NCI-H2081 (cell line): ENCODE measurements at regions not wholly inside any gene's neighbourhood (a gene's known extent, or its start where the extent isn't known, plus 50 kb on each side); places are given as distances from the start of the nearest gene placed in this dataset.

ENCODE experiments used
- DNase-seq, 2 experiments: peaks; one replicate each; lab custom pipeline; 2025; lab: John Stamatoyannopoulos, UW

GRCh38 chr2:19677825-19678518 lies 223.8 kb downstream of the TTC32 start:
- no peak for DNase-seq

GRCh38 chr2:19677215-19677777 lies 224.5 kb downstream of the TTC32 start:
- DNase-seq, result no peak

GRCh38 chr2:19676770-19677169 lies 225.0 kb downstream of the TTC32 start:
- DNase-seq, result no peak

DNA sequence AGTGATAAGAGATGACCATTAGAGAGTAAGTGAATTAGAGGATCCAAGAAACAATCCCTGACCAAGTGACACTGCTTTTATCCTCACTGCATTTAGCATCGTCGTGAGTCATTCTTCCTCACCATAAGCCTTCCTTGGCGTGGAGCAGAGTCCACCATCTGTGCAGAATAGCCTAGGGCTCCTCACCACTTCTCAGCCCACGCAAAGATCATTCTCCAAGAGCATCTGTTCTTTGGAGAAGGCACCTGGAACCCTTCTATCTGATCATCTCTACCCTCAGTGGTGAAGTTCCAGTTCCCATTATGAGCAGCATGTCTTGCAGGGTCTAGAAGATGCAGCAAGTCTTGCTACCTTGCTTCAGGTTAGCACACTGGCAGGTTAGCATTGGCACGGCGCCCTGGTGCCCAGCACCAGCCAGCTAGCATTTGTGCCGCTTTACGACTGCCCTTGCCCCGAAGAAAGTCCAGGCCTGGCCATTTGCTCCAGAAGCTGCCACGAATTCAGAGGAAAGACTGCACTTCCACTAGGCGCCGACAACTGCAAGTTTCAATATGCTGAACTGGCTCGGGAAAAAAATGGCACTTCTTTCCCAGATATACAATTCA lies 225.8 kb downstream of the TTC32 start:
- DNase-seq, result no peak

DNA sequence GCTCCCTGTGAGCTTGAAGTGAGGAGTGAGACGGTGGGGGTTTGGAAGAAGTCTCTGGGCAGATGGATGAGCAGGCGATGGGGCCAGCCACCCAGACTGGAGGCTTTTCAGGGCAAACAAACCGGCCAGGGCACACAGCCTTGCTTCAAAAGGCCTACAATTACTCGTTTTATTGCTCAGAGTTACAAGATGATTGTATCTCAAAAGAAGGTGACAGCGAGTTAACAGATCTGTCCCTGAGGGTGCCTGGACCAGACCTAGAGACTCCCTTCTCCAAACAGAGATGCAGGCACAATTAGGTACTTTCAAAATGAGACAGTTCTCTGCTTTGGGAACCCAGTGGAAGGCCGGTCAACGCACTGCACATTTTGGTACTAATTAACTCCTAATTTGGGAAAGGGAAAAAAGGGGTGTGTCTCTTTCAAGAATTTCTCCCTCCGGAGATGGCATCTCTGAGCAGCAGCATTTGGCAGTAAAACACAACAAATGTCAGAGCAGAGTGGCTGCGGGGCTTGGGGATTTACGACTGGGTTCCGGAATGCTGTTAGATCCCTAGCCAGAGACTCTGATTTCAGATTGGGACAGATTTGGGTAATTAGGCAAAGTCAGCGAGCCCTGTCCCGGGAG lies 226.7 kb downstream of the TTC32 start:
- DNase-seq, result no peak

DNA sequence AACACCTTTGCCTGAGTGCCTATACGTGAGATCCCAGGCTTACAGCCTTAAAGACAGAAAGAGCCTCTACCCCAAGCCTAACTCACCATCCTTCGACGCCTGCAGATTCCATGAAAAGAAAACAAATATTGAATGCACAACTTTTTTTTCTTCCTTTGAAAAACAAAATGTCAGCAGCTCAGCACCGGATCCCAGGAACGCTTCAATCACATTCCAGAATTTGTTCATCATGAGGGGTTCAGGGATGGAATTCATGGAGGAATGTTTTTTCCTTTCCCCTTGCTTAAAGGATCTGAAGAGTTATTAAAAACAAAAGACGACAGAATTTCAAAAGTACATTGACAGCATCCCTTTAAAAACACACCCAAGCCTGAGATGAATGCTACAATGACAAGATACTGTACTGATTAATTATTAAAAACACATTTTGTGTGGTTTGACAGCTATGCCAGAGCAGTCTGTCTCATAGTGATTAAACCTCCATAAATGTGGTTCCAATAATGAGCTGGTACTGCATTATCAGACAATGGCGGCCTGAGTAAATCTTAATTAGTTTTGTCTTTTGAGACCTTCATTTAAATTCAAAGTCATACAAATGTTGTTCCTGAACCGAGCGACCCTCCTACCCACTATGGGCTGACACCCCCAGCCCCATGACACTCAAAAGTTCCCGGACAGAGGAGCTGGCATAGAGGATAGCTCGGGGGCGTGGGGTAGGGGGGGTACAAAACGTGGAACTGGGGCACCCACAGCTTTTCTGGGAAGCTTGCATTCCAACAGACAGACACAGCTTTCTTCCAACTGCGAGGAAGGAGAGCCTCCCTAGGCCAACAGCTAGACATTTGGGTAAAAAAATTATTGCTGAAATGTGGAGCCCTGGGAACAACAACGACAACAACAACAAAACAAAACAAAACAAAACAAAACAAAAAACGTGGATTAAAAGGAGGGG lies 227.5 kb downstream of the TTC32 start:
- DNase-seq, result no peak

- no peak for DNase-seq
Measured at GRCh38 chr2:19673213-19673791, 228.5 kb downstream of the TTC32 start.

GRCh38 chr2:19671916-19672315 lies 229.9 kb downstream of the TTC32 start:
- DNase-seq, result no peak

- DNase-seq, result no peak
Measured at GRCh38 chr2:19671311-19671710, 230.5 kb downstream of the TTC32 start.

DNA sequence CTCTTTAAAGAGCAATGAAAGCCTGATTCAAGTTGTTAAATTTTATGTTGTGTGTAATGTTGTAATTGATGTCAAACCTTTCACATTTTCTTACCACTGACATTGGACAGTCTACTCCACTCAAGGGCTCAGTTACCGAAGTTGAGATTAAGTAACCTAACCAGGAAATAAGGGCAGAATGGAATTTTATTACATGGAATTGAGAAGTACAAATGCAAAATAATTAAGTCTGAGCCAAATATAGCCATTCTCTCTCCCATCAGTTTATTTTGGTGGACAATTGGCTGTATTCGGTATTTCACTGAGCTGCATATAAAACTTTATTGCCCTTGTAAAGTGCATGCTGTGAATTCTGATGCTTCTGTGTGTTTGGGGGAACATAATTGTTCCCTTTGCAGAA lies 231.5 kb downstream of the TTC32 start:
- no peak for DNase-seq

DNA sequence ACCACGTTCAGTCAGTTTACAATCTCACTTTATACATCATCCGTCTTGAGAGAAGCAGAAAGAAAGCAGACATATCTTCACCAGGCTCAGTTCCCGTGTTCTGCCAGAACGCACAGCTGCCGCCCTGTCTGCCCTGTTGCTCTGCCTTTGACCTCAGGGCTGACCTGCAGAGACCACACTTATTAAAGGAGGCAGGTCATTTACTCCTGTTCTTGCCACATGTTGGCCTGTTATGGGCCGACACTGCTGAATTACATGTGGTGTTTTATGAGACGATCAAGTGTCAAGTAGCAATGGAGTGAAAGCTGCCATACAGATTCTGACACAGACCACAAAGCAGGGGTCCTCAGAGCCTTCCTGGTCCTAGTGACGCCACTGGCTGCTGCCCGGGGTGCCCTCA lies 232.2 kb downstream of the TTC32 start:
- DNase-seq, result no peak

DNA sequence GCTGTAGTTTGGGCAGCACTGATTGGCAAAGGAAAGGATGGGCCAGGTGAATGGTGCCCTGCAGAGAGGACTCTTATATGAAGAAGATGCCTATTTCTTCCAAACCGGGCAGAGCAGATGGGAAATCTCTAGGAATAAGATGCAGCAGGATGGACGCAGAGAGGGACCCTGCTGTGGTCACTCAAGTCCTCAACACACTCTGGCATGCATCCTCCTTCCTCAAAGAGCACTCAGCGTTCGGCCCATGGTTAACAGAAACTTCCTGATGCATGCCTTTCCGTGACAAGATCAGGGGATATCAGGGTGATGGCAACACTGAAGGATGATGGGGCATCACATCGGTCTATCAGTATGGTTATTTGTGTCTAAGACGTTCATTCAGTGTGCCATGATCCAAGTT lies 232.7 kb downstream of the TTC32 start:
- DNase-seq, result no peak

DNA sequence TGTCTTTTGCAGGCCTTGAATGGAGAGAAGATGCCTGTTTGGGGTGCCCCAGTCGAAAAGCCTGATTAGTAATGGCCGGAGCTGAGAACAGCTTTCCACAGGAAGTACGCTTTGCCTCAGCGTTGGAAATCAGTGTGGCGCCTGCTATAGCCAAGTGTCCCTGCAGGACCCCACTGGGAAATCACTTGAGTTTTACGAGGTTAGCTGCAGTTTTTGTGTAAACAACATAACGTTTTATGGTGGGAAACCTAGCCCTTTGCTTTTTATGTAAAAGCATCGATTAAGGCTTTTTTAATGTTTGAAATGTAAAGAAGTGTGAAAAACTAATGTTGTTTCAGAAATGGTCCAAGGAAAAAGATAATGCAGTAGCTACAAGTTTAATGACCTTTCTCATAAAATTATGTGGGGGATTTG lies 234.2 kb downstream of the TTC32 start:
- peak in 1 of 2 experiments; percentile 37 for DNase-seq

DNA sequence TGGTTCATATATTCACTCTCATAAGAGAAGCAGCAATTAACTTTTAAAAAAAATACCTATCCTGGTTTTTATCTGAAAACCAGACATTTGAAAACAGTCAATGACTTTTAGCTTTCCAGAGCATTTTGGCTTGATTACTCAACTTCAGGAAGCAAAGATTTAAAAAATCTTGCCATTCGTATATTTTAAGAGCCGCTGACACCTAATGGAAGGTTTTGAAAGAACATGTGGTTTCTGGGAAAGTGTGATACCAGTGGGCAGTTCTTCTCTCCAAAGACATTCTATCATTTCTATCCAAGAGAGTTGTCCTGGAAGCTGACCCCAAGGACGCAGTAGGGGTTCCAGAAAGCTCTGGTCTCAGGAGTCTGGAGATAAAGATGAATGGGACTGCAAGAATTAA lies 234.7 kb downstream of the TTC32 start:
- peak in 1 of 2 experiments; percentile 18 for DNase-seq

GRCh38 chr2:19664646-19665045 lies 237.1 kb downstream of the TTC32 start:
- DNase-seq, result no peak

DNA sequence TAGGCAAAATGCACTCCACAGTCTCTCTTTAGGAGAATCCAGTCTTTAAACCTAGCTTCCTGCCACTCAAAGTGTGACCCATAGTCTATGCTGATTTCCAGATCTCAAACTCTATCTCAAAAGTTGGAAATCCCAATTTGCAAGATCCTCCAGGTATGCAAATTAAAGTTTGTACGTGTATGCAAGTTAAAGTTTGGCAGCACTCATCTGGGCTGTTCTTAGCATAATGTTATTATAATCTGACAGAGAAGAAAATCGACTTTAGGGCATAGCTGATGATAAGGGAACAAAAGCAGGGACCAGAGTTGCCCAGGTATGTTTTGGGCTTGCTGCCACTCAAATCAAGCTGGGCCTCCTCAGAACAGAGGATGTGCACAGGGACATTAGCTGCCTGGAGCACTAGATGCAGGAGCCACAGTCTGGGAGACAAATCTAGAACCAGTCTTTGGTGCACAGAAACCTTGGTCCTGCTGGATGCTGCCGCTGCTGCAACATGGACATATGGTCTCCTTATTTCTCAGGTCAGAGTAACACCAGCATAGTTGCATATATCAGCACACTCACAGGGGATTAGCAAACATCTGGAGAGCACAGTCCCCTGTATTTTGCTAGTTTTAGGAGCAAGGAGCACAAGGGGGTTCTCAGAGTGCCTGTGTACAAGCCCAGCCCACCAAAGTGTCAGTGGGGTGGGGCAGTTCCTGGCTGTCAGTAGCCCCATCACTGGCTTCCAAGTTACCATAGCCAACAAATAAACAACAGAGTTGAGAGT lies 242.6 kb downstream of the TTC32 start:
- DNase-seq, result no peak

DNA sequence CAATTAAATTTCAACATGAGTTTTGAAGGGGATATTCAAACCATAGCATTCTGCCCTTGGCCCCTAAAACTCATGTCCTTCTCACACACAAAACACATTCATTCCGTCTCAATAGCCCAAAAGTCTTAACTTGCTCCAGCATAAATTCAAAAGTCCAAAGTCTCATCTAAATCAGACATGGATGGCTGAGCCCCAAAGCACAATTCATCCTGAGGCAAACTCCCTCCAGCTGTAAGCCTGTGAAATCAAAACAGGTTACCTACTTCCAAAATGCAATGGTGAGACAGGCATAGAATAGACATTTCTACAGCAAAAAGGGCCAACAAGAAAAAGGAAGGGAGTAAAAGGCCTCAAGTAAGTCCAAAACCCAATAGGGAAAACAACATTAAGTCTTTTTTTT lies 245.8 kb downstream of the TTC32 start:
- no peak for DNase-seq

- no peak for DNase-seq
Measured at GRCh38 chr2:19654310-19655090, 247.3 kb downstream of the TTC32 start.

- no peak for DNase-seq
Measured at GRCh38 chr2:19653509-19653908, 248.3 kb downstream of the TTC32 start.

- DNase-seq, result no peak
Measured at GRCh38 chr2:19652811-19653210, 249.0 kb downstream of the TTC32 start.
